Hepatocyte (in vitro differentiated cells): ENCODE measurements at regions not wholly inside any gene's neighbourhood (a gene's known extent, or its start where the extent isn't known, plus 50 kb on each side); places are given as distances from the start of the nearest gene placed in this dataset. TPM values are rescaled to one million over a fixed set of nuclear protein-coding genes. Genes with fewer than 3 reads are reported as not detected.

ENCODE experiments used
- DNase-seq: peaks from one replicate; pipeline ENCODE4 v3.0.0-alpha.2; 2016; ENCODE audit warnings: low spot score
- H2AFZ ChIP-seq: fragments of 200-600 bp; sonication (generic); 2 replicates; pipeline ENCODE4 v1.6.0; 2016; ENCODE audit warnings: antibody characterized with exemption, mild to moderate bottlenecking
- H3K27ac ChIP-seq: fragments of 200-600 bp; sonication (generic); 2 replicates; pipeline ENCODE4 v1.5.1; 2016; ENCODE audit warnings: mild to moderate bottlenecking
- H3K27me3 ChIP-seq: fragments of 200-600 bp; sonication (generic); 2 replicates; pipeline ENCODE4 v1.6.1; 2016
- H3K36me3 ChIP-seq: fragments of 200-600 bp; sonication (generic); replicated peaks from 2 replicates; pipeline ENCODE4 v1.5.1; 2016; ENCODE audit warnings: low read depth; ENCODE audit not compliant: insufficient read depth
- H3K4me1 ChIP-seq: fragments of 200-600 bp; sonication (generic); 2 replicates; pipeline ENCODE4 v1.5.1; 2016; ENCODE audit warnings: mild to moderate bottlenecking, moderate library complexity; ENCODE audit not compliant: insufficient read depth
- H3K4me2 ChIP-seq: fragments of 200-600 bp; sonication (generic); 2 replicates; pipeline ENCODE4 v1.6.0; 2016
- H3K4me3 ChIP-seq: fragments of 200-600 bp; sonication (generic); 2 replicates; pipeline ENCODE4 v1.5.1; 2016; ENCODE audit warnings: mild to moderate bottlenecking
- H3K79me2 ChIP-seq: fragments of 200-600 bp; sonication (generic); 2 replicates; pipeline ENCODE4 v1.6.0; 2017; ENCODE audit warnings: mild to moderate bottlenecking
- H3K9me2 ChIP-seq: fragments of 200-600 bp; sonication (generic); replicated peaks from 2 replicates; pipeline ENCODE4 v1.6.0; 2017; ENCODE audit warnings: mild to moderate bottlenecking; ENCODE audit not compliant: insufficient read depth
- H3K9me3 ChIP-seq: fragments of 200-600 bp; sonication (generic); 2 replicates; pipeline ENCODE4 v1.5.1; 2016; ENCODE audit warnings: low read depth, mild to moderate bottlenecking
- H4K20me1 ChIP-seq: fragments of 200-600 bp; sonication (generic); 2 replicates; pipeline ENCODE4 v1.6.0; 2016; ENCODE audit warnings: mild to moderate bottlenecking; ENCODE audit not compliant: insufficient read depth, poor library complexity, severe bottlenecking
- CTCF ChIP-seq: fragments of 200-600 bp; sonication (generic); IDR thresholded peaks from 2 replicates; pipeline ENCODE4 v1.5.1; 2016; ENCODE audit warnings: antibody characterized with exemption, mild to moderate bottlenecking; ENCODE audit not compliant: poor library complexity
- EZH2 ChIP-seq: fragments of 200-600 bp; sonication (generic); IDR thresholded peaks from 2 replicates; pipeline ENCODE4 v1.6.1; 2016; ENCODE audit warnings: antibody characterized with exemption, mild to moderate bottlenecking, borderline replicate concordance
- EZH2phosphoT487 ChIP-seq: fragments of 200-600 bp; sonication (generic); IDR thresholded peaks from one replicate; pipeline ENCODE4 v1.6.1; 2018; ENCODE audit warnings: antibody characterized with exemption, mild to moderate bottlenecking, low read depth, moderate library complexity; ENCODE audit not compliant: unreplicated experiment, severe bottlenecking
- WGBS: methylation state at CpG from one replicate; pipeline ENCODE4 v1.1.6; 2016; ENCODE audit warnings: low lambda C conversion rate; ENCODE audit errors: missing lambda C conversion rate; 5-methylcytosine and 5-hydroxymethylcytosine counted together
- microRNA-seq: library from miRNA; unstranded; fragments of <30 nt; microRNA quantifications from one replicate; pipeline ENCODE4, GENCODE V29; 2017
- small RNA-seq: library from RNA; depleted of rRNA; stranded (forward); fragments of <200 nt; gene quantifications from one replicate; pipeline ENCODE3, GENCODE V24; 2014

GRCh38 chr1:4851385-4852065 lies 197.1 kb downstream of the AJAP1 start:
- Histone ChIP-seq H3K9me3 (no peaks in the 10 kb centered on the region), H3K4me2 (no peak overlapping the region), H3K4me3 (no peak overlapping the region), H2AFZ (no peak overlapping the region), H3K36me3 (no peaks in the 10 kb centered on the region), H3K27ac (no peak overlapping the region), H4K20me1 (no peaks in the 10 kb centered on the region), H3K27me3 (no peaks in the 10 kb centered on the region), H3K9me2 (no peaks in the 10 kb centered on the region), H3K79me2 (no peaks in the 10 kb centered on the region), H3K4me1 (no peaks in the 10 kb centered on the region)
- DNase-seq, result no peak
- 86% methylated on average over 8 of the region's 8 CpGs for WGBS
- no peak for TF ChIP-seq CTCF
- no peak for TF ChIP-seq EZH2phosphoT487
- TF ChIP-seq EZH2, result no peak

GRCh38 chr1:4848431-4848830 lies 194.0 kb downstream of the AJAP1 start:
- Histone ChIP-seq H2AFZ (no peak overlapping the region), H3K9me3 (no peaks in the 10 kb centered on the region), H4K20me1 (no peaks in the 10 kb centered on the region), H3K79me2 (no peaks in the 10 kb centered on the region), H3K36me3 (no peaks in the 10 kb centered on the region), H3K4me1 (no peaks in the 10 kb centered on the region), H3K27ac (no peak overlapping the region), H3K4me2 (no peak overlapping the region), H3K4me3 (no peak overlapping the region), H3K9me2 (no peaks in the 10 kb centered on the region), H3K27me3 (no peaks in the 10 kb centered on the region)
- WGBS, result 51% methylated on average over 4 of the region's 4 CpGs
- DNase-seq, result no peak
- TF ChIP-seq EZH2 (no peak), CTCF (no peak)

- Histone ChIP-seq H2AFZ (no peak overlapping the region), H3K4me3 (no peak overlapping the region), H3K79me2 (no peaks in the 10 kb centered on the region), H3K4me1 (no peaks in the 10 kb centered on the region), H3K9me3 (no peaks in the 10 kb centered on the region), H4K20me1 (no peaks in the 10 kb centered on the region), H3K27ac (no peak overlapping the region), H3K9me2 (no peaks in the 10 kb centered on the region), H3K36me3 (no peaks in the 10 kb centered on the region), H3K4me2 (no peak overlapping the region), H3K27me3 (no peaks in the 10 kb centered on the region)
- no peak for DNase-seq
- 86% methylated on average over 5 of the region's 5 CpGs for WGBS
- no peak for TF ChIP-seq EZH2phosphoT487
Observed at GRCh38 chr1:4847711-4848110, 193.3 kb downstream of the AJAP1 start.

Small RNA genes lying in the stretch of these regions (microRNA-seq; reads per million reads assigned to microRNA genes)
- not detected for gene MIR4417

Small RNA genes lying in the stretch of these regions (small RNA-seq; reads per million reads assigned to genes)
- gene MIR4417, result not detected
